BLaER1 treated with 17β-estradiol and CSF1 and Interleukin-3, amounts not matched to agents 10 nM and 100 nM (cell line): ENCODE measurements at regions not wholly inside any gene's neighbourhood (a gene's known extent, or its start where the extent isn't known, plus 50 kb on each side); places are given as distances from the start of the nearest gene placed in this dataset.

Experiments used
- H3K27ac ChIP-seq, 11 experiments: shearing (Covaris generic); formaldehyde crosslinking; 2 replicates each; pipeline ENCODE4 v1.8.1; 2022
- H3K27me3 ChIP-seq, 11 experiments: shearing (Covaris generic); formaldehyde crosslinking; 2 replicates each; pipeline ENCODE4 v1.8.1; 2022
- H3K36me3 ChIP-seq, 11 experiments: shearing (Covaris generic); formaldehyde crosslinking; 2 replicates each; pipeline ENCODE4 v1.8.1; 2022
- H3K4me1 ChIP-seq, 10 experiments: shearing (Covaris generic); formaldehyde crosslinking; 2 replicates each; pipeline ENCODE4 v1.8.1; 2022
- H3K4me2 ChIP-seq, 11 experiments: shearing (Covaris generic); formaldehyde crosslinking; 2 replicates each; pipeline ENCODE4 v1.8.1; 2022
- H3K4me3 ChIP-seq, 10 experiments: shearing (Covaris generic); formaldehyde crosslinking; 2 replicates each; pipeline ENCODE4 v1.8.1; 2022
- H3K9ac ChIP-seq, 11 experiments: shearing (Covaris generic); formaldehyde crosslinking; 2 replicates each; pipeline ENCODE4 v1.8.1; 2022
- H3K9me3 ChIP-seq, 11 experiments: shearing (Covaris generic); formaldehyde crosslinking; replicated peaks in 1 of 11; 2 replicates each; pipeline ENCODE4 v1.8.1; 2022
- H4K20me1 ChIP-seq, 11 experiments: shearing (Covaris generic); formaldehyde crosslinking; 2 replicates each; pipeline ENCODE4 v1.8.1; 2022
- Cebpa-rat ChIP-seq, 11 experiments: shearing (Covaris generic); IDR thresholded peaks; 2 replicates each; pipeline ENCODE4 v1.8.1; 2022

DNA sequence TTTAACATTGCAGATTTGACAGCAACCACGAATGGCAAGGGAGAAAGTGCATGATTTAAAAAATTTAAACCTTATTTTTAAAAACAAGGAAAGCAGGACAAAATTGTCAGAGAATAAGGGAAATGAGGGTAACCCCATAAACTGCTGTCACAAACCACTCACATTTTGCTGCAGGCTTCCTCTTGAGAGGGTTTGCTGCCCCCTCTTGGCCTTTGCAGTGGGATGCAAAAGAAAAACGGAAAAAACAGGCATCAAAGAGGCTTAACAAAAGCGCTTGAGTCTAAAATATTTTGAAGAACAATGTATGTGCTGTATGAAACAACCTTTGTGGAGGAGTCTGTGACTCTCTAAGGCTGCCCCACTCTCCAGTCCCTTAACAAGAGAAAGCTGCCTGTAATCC lies 91.6 kb downstream of the TMX3 start:
- no peak overlapping the region for H3K27ac ChIP-seq
- H3K4me3 ChIP-seq, result no peak overlapping the region
- no peak for TF ChIP-seq Cebpa-rat (IDR thresholded peaks at IDR 0.05)
- H3K4me2 ChIP-seq, result no peak overlapping the region
- H3K9me3 ChIP-seq, result no peaks in the 10 kb centered on the region
- H3K9ac ChIP-seq, result no peak overlapping the region
- no peaks in the 10 kb centered on the region for H3K27me3 ChIP-seq
- H3K36me3 ChIP-seq, result no peaks in the 10 kb centered on the region
- no peaks in the 10 kb centered on the region for H3K4me1 ChIP-seq
- H4K20me1 ChIP-seq, result no peaks in the 10 kb centered on the region

DNA sequence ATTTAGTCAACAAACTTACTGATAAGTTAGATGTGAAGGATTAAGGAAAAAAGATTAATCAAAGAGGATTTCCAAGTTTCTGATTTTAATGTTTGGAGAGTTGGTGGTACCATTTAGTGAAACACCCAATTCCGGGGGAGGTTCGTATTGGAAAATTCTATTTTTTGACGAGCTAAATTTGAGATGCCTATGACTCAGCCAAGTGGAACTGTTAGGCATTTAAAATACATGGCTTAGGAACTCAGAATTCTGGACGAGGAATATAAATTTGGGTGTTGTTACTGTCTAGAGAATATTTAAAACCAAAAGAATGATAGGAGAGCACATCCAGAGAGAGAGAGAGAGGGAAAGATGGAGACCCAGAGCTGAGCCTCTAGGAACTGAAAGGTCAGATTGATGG lies 103.6 kb downstream of the TMX3 start:
- no peak for TF ChIP-seq Cebpa-rat (IDR thresholded peaks at IDR 0.05)
- H3K4me3 ChIP-seq, result no peak overlapping the region

DNA sequence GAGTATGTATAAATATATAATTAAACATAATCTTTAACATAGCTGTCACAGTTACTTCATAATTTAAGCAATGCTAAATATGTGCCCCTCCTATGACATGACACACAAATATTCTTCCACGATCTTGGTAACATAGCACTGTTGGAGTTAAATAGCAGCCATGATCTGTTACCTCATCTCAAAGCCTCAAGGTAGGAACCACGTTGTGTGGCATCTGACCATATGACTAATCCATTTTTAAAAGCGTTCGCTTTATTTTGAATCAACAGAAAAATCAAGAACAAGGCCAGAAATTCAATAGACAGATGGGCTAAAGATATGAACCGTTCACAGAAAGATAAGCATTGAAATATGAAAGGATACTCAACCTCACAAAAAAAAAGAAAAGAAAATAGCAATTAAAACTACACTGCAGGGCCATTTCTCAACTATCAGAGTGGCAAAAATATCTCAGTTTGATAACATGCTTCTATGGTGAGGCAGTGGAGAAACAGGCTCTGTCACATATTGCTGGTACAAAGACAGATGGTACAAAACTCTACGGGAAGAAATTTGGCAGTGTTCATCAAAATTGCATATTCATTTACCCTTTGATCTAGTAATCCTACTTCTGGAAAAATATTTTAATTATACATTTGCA lies 105.9 kb downstream of the TMX3 start:
- Histone ChIP-seq H3K4me1 (no peaks in the 10 kb centered on the region), H4K20me1 (no peaks in the 10 kb centered on the region), H3K9ac (no peak overlapping the region), H3K9me3 (no peaks in the 10 kb centered on the region), H3K27me3 (no peaks in the 10 kb centered on the region), H3K27ac (no peak overlapping the region), H3K4me2 (no peak overlapping the region), H3K36me3 (no peaks in the 10 kb centered on the region), H3K4me3 (no peak overlapping the region)
- TF ChIP-seq Cebpa-rat (IDR thresholded peaks at IDR 0.05), result no peak

More for the DNA sequence above, 103.6 kb downstream of the TMX3 start:
- Histone ChIP-seq H3K9ac (no peak overlapping the region), H3K4me1 (no peaks in the 10 kb centered on the region), H3K27me3 (no peaks in the 10 kb centered on the region), H3K36me3 (no peaks in the 10 kb centered on the region), H4K20me1 (no peaks in the 10 kb centered on the region), H3K4me2 (no peak overlapping the region), H3K9me3 (no peaks in the 10 kb centered on the region), H3K27ac (no peak overlapping the region)

DNA sequence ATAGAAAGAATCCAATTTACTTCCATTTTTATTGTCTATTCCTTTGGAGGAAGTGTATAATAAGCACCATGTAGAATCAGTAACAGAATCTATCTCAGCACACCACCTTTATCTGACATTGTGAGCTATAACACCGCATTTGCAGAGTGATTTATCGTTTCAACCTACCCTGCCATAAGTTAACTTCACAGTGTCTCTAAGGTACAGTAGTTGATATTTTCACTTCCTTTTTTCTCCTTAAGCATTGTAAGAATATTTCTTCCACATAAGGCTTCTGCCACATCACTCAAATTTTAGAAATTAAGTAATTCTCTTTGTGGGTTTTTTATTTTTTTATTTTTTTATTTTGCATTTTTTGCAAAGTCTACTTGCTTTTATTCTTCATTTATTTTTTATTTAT lies 107.1 kb downstream of the TMX3 start:
- no peak overlapping the region for H3K27ac ChIP-seq
- TF ChIP-seq Cebpa-rat (IDR thresholded peaks at IDR 0.05), result no peak
- H3K9me3 ChIP-seq, result no peaks in the 10 kb centered on the region
- no peak overlapping the region for H3K4me3 ChIP-seq
- H3K27me3 ChIP-seq, result no peaks in the 10 kb centered on the region
- H4K20me1 ChIP-seq, result no peaks in the 10 kb centered on the region
- H3K36me3 ChIP-seq, result no peaks in the 10 kb centered on the region
- no peaks in the 10 kb centered on the region for H3K4me1 ChIP-seq
- H3K9ac ChIP-seq, result no peak overlapping the region
- H3K4me2 ChIP-seq, result no peak overlapping the region

DNA sequence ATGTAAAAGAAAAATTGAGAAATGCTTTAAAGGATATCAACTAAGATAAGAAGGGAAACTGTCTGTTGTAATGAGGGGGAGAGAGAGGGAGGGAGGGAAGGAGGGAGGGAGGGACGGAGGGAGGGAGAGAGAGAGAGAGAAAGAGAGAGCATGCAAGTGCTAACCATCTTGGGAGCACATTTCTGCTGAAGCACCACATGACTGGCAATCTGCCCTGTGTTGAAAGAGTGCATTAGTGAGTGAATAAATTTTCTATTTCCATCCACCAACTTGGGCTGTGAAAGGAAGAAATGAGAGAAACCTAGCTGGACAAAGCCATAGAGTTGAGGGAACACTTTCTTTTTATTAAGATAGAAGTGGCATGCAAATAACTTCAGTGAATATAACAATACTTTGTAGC lies 110.7 kb downstream of the TMX3 start:
- H3K9ac ChIP-seq, result no peak overlapping the region
- TF ChIP-seq Cebpa-rat (IDR thresholded peaks at IDR 0.05), result no peak
- H3K4me3 ChIP-seq, result no peak overlapping the region
- no peaks in the 10 kb centered on the region for H3K27me3 ChIP-seq
- H3K4me2 ChIP-seq, result no peak overlapping the region
- H4K20me1 ChIP-seq, result no peaks in the 10 kb centered on the region
- no peaks in the 10 kb centered on the region for H3K9me3 ChIP-seq
- H3K36me3 ChIP-seq, result no peaks in the 10 kb centered on the region
- no peaks in the 10 kb centered on the region for H3K4me1 ChIP-seq
- H3K27ac ChIP-seq, result no peak overlapping the region

DNA sequence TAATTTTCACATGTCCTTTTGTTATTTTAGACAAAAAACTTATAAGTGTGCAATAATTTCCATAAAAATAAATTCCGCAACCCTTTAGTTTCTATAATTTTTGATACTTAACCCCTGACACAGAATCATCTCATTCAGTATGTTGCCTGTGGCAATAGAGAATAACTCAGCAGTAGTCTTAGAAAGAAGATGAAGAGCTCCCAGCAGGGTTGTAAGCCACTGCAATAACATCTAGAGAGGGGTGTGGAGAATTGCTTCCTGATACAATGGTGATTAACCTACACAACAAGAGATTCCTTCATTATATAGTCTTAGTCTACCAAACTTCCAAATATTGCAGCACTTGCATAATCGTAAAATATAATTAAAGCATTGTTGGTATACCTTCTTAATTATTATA lies 118.9 kb downstream of the TMX3 start:
- Histone ChIP-seq H3K9ac (no peak overlapping the region), H3K36me3 (no peaks in the 10 kb centered on the region), H3K4me3 (no peak overlapping the region), H4K20me1 (no peaks in the 10 kb centered on the region), H3K4me1 (no peaks in the 10 kb centered on the region), H3K27ac (no peak overlapping the region), H3K27me3 (no peaks in the 10 kb centered on the region), H3K9me3 (no peaks in the 10 kb centered on the region), H3K4me2 (no peak overlapping the region)
- no peak for TF ChIP-seq Cebpa-rat (IDR thresholded peaks at IDR 0.05)

DNA sequence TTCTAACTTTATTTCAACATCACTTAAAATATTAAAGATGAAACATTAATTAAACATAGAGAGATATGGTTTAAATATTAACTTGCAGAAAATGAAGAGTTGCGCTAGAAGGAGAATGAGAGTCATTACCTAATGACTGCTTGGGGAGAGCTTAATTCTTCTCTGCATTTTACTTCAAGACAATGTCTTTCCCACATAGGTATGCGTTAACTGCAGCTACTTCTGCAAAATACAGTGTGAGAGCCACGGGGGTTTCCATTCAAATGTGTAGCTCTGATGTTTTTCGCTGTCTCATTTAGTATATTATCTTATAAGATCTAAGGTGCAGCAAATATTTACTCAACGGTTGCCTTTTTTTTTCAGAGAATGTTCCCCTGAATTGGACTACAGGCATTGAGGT lies 126.7 kb downstream of the TMX3 start:
- H4K20me1 ChIP-seq, result no peaks in the 10 kb centered on the region
- H3K9ac ChIP-seq, result no peak overlapping the region
- no peaks in the 10 kb centered on the region for H3K27me3 ChIP-seq
- H3K9me3 ChIP-seq, result no peaks in the 10 kb centered on the region
- no peak overlapping the region for H3K4me2 ChIP-seq
- TF ChIP-seq Cebpa-rat (IDR thresholded peaks at IDR 0.05), result no peak
- H3K4me1 ChIP-seq, result peaks cover 0 to 7% (median 2%) of the 10 kb centered on the region in 10 experiments; a peak in 5 of 20 replicates
- H3K4me3 ChIP-seq, result no peak overlapping the region
- no peaks in the 10 kb centered on the region for H3K36me3 ChIP-seq
- H3K27ac ChIP-seq, result no peak overlapping the region

DNA sequence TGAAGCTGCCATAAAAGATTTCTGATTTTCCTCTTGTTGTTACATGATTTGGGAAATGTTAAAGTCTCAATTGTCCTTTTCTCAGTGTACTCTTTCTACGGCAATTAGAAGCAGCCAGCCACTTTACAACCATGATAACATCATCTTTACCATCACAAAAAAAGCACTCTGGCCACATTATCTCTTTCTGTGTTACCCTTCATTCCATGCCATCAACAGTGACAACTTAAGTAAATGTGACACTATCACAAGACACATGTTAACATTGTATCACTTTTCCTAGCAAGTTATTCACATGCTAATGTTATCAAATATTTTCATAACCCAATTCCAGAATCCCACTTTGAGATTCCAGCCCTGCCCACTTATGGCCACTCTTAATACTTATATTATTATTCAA lies 131.2 kb downstream of the TMX3 start:
- no peak for TF ChIP-seq Cebpa-rat (IDR thresholded peaks at IDR 0.05)
- Histone ChIP-seq H3K9ac (no peak overlapping the region), H3K4me3 (no peak overlapping the region), H3K36me3 (no peaks in the 10 kb centered on the region), H3K4me1 (peaks cover 0 to 7% (median 2%) of the 10 kb centered on the region in 10 experiments; a peak in 5 of 20 replicates), H3K9me3 (no peaks in the 10 kb centered on the region), H3K27me3 (no peaks in the 10 kb centered on the region), H4K20me1 (no peaks in the 10 kb centered on the region), H3K27ac (no peak overlapping the region), H3K4me2 (no peak overlapping the region)

DNA sequence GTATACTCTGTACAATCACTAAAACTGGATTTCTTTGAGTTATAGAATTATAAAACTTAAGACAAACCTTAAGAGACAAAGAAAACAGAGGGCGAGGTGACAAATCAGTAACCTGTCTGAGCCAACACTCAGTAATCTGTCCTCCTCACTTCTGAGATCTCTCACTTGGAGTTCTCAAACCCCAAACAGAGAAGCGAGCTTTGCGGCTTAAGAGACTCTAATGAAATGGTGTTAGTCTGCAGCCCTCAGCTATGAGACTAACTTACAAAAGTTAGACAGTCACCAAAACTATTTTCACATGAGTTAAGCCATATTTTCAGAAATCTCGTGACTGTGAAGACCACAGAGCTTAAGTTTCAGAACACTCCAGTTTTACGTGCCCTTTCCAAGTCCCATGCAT lies 140.6 kb downstream of the TMX3 start:
- Histone ChIP-seq H3K36me3 (no peaks in the 10 kb centered on the region), H3K9ac (no peak overlapping the region), H3K9me3 (peaks cover 0 to 13% (median 0%) of the 10 kb centered on the region in 11 experiments; a peak in 4 of 22 replicates), H3K4me3 (no peak overlapping the region), H3K27ac (no peak overlapping the region), H3K4me1 (no peaks in the 10 kb centered on the region), H3K27me3 (no peaks in the 10 kb centered on the region), H4K20me1 (no peaks in the 10 kb centered on the region), H3K4me2 (no peak overlapping the region)
- TF ChIP-seq Cebpa-rat (IDR thresholded peaks at IDR 0.05), result no peak

DNA sequence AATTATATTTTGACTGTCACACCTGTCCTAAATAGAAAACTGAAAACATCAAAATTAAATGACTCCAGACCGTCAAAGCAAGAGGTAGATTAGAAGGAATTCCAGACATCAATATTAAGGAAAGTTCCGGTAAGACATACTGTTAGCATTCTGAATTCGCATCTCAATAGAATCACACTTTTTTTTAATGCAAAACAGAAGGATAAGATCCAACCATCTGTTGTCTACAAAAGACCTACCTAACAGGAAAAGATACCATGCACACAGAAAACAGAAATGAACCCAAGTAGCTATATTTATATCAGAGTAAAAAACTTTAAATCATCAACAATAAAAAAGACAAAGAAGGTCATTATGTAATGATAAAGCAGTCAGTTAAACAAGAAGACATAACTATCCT lies 145.0 kb downstream of the TMX3 start:
- H3K27me3 ChIP-seq, result no peaks in the 10 kb centered on the region
- no peaks in the 10 kb centered on the region for H3K4me1 ChIP-seq
- no peaks in the 10 kb centered on the region for H4K20me1 ChIP-seq
- no peak overlapping the region for H3K9ac ChIP-seq
- peaks cover 0 to 13% (median 0%) of the 10 kb centered on the region in 11 experiments; a peak in 4 of 22 replicates for H3K9me3 ChIP-seq
- H3K4me2 ChIP-seq, result no peak overlapping the region
- no peaks in the 10 kb centered on the region for H3K36me3 ChIP-seq
- no peak overlapping the region for H3K27ac ChIP-seq
- no peak overlapping the region for H3K4me3 ChIP-seq
- no peak for TF ChIP-seq Cebpa-rat (IDR thresholded peaks at IDR 0.05)
